Coronary artery (tissue), 2 donors: ENCODE measurements at regions not wholly inside any gene's neighbourhood (a gene's known extent, or its start where the extent isn't known, plus 50 kb on each side); places are given as distances from the start of the nearest gene placed in this dataset.
"Not testable (repeated sequence)": the region's sequence is repeated elsewhere in the genome, so short reads cannot be mapped to it uniquely, and the experiment has no call there.

ENCODE experiments used
- DNase-seq: peaks from one replicate; pipeline ENCODE4 v3.0.0-alpha.2; 2017; ENCODE audit warnings: low spot score
- H3K27ac ChIP-seq, 2 donors: fragments of 200-600 bp; sonication (generic); one replicate each; pipeline ENCODE4 v1.5.1; 2016 to 2019
- H3K4me3 ChIP-seq: fragments of 200-600 bp; sonication (generic); 2 replicates; pipeline ENCODE4 v1.5.1; 2016; ENCODE audit warnings: mild to moderate bottlenecking, moderate library complexity
- TF ChIP-seq, protein P1 (sequence below): fragments of 200-600 bp; sonication (generic); IDR thresholded peaks from one replicate; pipeline ENCODE4 v1.5.1; 2019; ENCODE audit warnings: antibody characterized with exemption

- TF ChIP-seq, protein P1, sequence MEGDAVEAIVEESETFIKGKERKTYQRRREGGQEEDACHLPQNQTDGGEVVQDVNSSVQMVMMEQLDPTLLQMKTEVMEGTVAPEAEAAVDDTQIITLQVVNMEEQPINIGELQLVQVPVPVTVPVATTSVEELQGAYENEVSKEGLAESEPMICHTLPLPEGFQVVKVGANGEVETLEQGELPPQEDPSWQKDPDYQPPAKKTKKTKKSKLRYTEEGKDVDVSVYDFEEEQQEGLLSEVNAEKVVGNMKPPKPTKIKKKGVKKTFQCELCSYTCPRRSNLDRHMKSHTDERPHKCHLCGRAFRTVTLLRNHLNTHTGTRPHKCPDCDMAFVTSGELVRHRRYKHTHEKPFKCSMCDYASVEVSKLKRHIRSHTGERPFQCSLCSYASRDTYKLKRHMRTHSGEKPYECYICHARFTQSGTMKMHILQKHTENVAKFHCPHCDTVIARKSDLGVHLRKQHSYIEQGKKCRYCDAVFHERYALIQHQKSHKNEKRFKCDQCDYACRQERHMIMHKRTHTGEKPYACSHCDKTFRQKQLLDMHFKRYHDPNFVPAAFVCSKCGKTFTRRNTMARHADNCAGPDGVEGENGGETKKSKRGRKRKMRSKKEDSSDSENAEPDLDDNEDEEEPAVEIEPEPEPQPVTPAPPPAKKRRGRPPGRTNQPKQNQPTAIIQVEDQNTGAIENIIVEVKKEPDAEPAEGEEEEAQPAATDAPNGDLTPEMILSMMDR = no peak
- no peak for DNase-seq
- Histone ChIP-seq H3K4me3 (no peak overlapping the region), H3K27ac (no peak overlapping the region)
Measured at GRCh38 chr6:159540883-159541282, 152.2 kb downstream of the SOD2 start.

DNA sequence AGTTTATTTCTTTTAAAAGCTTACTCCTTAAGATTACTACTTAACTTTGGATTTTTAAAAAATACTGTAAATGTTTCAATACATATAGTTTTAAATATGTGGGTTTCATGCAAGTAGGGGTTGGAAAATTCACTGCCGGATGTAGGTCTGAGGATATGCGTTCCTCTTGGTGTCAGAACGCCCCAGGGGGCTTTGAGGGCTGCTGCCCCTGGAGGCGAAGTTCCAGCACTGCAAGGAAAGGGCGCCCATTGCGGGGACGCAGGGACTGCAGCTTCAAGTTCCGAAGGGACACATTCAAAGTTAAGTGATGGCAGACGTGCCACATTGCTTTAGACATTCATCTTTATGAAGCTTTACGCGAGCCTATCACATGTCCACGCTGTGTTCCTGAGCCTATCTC, 152.9 kb downstream of the SOD2 start:
- no peak overlapping the region for H3K4me3 ChIP-seq
- no peak overlapping the region for H3K27ac ChIP-seq
- TF ChIP-seq, protein P1 = no peak
- DNase-seq = no peak

DNA sequence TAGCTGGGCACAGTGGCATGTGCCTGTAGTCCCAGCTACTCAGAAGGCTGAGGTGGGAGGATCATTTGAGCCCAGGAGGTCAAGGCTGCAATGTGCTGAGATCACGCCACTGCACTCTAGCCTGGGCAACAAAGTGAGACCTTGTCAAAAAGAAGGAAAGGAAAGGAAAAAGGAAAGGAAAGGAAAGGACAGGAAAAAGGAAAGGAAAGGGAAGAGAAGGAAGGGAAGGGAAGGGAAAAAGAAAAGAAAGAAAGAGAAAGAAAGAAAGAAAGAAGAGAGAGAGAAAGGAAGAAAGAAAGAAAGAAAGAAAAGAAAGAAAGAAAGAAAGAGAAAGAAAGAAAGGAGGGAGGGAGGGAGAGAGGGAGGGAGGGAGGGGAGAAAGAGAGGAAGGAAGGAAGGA, 155.0 kb downstream of the SOD2 start:
- DNase-seq, H3K4me3 ChIP-seq, H3K27ac ChIP-seq: not testable (repeated sequence)

DNA sequence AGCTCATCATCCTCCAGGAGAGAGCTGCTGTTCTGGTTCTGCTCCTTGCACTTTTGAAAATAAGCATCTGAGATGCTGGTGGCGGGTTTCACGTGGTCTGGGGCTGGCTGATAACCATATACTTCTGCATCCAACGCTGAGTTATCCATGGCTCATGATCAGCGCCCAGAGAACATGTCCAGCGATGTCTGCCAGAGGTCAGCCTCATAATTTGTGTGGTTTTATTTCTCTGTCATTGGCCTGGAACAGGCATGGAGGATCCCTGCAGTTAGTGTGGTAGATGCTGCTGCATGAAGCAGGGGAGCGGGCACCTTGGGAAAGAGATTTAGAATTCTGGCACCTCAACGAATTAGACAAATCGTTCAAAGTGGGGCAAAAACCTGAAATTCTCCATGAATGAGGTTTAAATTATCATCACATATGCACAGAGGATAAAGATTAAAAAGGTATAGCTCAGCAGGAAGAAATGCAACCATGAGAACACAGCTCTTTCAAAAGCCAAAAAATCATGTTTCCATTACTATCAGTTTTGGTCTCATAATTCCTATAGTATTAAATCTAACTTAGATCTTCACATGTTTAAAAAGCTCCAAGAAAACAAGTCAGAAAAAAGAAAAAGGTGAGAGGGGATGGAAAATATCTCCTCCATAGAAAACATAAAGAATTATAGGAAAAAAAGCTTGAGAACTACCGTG, 157.2 kb downstream of the SOD2 start:
- TF ChIP-seq, protein P1 = no peak
- DNase-seq = no peak
- no peak overlapping the region for H3K4me3 ChIP-seq
- no peak overlapping the region for H3K27ac ChIP-seq

GRCh38 chr6:159533568-159533967, 159.5 kb downstream of the SOD2 start:
- no peak overlapping the region for H3K27ac ChIP-seq
- no peak overlapping the region for H3K4me3 ChIP-seq
- TF ChIP-seq, protein P1 = no peak
- no peak for DNase-seq

DNA sequence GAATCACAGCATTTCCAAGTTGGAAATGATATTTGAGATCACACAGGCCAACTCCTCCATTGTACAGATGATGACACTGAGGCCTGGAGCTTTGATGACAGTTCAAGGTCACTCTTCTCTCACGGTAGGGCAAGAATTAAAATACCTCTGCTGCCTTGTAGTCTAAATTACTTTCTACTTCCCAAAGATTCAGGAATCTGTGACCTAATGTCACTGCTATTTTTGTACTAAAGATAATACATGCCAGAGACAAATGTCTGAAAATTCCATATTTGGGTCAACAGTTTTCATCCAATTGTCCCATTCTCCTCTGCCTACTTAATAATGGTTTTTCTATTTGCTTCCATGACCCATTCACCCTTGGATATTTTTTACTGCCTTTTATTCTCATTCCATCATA, 160.0 kb downstream of the SOD2 start:
- no peak for DNase-seq

GRCh38 chr6:159532155-159532554, 160.9 kb downstream of the SOD2 start:
- no peak overlapping the region for H3K4me3 ChIP-seq
- TF ChIP-seq, protein P1 = no peak
- no peak for DNase-seq
- H3K27ac ChIP-seq = no peak overlapping the region

More for the DNA sequence above, 160.0 kb downstream of the SOD2 start:
- H3K4me3 ChIP-seq = no peak overlapping the region
- TF ChIP-seq, protein P1 = no peak
- no peak overlapping the region for H3K27ac ChIP-seq
